HK-2 (cell line): ENCODE measurements at regions not wholly inside any gene's neighbourhood (a gene's known extent, or its start where the extent isn't known, plus 50 kb on each side); places are given as distances from the start of the nearest gene placed in this dataset.

Experiments used
- DNase-seq: peaks from one replicate; pipeline ENCODE4 v3.0.0-alpha.2; 2018; ENCODE audit not compliant: unreplicated experiment

- DNase-seq, result no peak
Measured at GRCh38 chr1:93815366-93816110, 63.5 kb downstream of the DNTTIP2 start.

- no peak for DNase-seq
Measured at GRCh38 chr1:93814795-93815340, 64.1 kb downstream of the DNTTIP2 start.

- peak; percentile 53 for DNase-seq
Measured at GRCh38 chr1:93814059-93814794, 64.8 kb downstream of the DNTTIP2 start.

- DNase-seq, result peak; percentile 21
Measured at GRCh38 chr1:93813076-93813475, 65.9 kb downstream of the DNTTIP2 start.

- no peak for DNase-seq
Measured at GRCh38 chr1:93811326-93812065, 67.5 kb downstream of the DNTTIP2 start.

DNA sequence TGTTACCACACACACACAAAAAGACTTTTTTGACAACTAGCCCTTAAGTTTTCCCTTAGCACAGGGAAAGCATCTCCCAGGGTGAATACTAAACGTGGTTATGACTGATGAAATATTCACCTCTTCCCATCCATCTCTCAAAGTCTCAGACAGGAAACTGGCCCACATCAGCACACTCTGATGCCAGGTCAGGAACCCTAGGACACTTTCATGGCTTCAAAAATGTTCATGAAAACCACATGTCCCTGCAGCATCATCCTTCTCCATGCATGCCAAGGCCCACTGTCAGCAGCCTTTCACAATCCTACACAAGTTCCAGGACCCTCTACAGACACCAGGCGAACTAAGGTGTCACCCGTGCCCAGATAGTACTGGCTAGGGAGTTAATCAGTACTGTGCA, 68.7 kb downstream of the DNTTIP2 start:
- no peak for DNase-seq

DNA sequence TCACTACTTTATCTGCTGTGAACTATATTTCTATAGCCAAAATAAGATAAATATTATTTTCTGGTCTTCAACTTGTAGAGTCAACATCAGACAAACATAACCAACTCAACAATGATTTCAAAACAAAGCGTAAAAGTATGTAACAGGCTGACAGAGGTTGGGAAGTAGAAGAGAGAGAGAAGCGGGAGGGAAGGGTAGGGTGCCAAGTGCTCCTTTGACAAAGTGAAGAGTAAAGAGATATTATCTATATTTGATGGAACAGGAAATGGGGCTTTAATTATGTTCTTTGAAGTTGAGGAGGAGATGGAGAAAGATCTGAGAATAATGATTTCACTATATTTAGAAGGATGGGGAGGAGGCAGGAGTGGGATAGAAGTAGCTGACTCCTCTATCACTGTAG, 70.1 kb downstream of the DNTTIP2 start:
- no peak for DNase-seq

- no peak for DNase-seq
Measured at GRCh38 chr1:93807311-93807930, 71.6 kb downstream of the DNTTIP2 start.

GRCh38 chr1:93805027-93805610, 73.9 kb downstream of the DNTTIP2 start:
- DNase-seq, result no peak

DNA sequence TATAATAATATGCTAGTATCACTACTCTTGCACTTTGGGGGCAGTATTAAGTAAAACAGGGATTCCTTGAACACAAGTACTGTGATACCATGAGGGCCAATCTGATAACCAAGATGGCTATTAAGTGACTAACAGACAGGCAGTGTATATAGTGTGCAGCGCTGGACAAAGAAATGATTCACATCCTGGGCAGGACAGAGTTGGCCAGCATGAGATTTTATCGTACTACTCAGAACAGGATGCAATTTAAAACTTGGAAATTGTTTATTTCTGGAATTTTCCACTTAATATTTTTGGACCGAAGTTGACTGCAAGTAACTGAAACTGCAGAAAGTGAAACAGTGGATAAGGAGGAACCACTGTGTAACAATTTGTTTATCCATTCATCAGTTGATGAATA, 74.6 kb downstream of the DNTTIP2 start:
- no peak for DNase-seq

- no peak for DNase-seq
Measured at GRCh38 chr1:93801471-93801870, 77.5 kb downstream of the DNTTIP2 start.

DNA sequence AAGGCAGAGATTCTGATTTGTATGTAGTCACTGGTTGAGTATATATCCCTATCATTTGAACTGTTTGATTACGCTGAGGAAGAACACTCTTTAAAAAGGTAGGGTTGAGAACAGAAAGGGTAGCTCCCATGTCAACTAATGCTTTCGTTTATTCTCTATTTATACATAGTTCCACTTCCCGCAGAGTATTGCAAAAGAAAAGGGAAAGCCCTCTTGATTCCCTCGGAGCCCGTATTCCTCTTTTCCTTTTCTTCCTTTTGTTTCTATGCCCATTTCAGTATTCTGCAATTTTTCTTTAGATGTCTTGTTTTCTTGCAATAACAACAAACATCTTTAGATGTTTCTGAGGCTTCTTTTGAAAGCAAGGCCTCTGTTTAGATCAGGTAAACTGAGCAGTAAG, 78.2 kb downstream of the DNTTIP2 start:
- DNase-seq, result no peak

DNA sequence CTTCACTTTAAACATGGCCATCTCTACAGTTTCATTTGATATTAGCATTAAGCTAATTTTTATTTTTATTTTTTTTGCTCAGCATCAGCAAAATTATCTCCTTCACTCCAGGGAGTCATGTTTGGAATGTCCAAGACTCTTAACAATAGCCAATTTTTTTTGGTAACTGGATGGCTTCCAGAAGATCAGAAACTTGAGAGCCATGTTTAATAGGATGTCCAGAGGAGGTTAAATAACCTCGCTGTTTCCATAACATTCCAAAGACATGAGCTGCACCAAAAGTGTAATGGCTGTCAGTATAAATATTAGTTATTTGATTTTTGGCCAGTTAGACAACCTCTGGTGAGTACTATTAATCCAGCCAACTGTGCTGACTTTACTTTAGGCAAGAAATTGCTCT, 80.7 kb downstream of the DNTTIP2 start:
- DNase-seq, result no peak

- DNase-seq, result no peak
Measured at GRCh38 chr1:93784538-93784937, 94.5 kb downstream of the DNTTIP2 start.

DNA sequence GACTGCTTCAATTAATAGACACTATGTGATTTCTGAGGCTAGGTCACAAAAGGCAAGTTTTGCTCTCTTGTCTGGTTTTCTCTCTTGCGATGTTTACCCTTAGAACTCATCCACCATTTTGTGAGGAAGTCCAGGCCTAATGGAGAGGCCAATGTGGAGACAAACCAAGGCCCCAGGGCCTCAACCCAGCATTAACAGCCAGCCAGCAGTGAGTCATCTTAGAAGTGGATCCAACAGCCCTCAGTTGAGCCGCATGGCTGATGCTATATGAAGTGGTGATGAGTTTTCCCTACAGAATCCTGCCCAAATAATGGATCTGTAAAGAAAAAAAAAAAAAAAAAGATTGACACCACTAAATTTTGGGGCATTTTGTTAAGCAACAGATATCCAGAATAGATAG, 95.1 kb downstream of the DNTTIP2 start:
- DNase-seq, result no peak

- DNase-seq, result peak; percentile 57
Measured at GRCh38 chr1:93779540-93780165, 98.0 kb upstream of the BCAR3 start.

GRCh38 chr1:93778457-93778856, 96.8 kb upstream of the BCAR3 start:
- no peak for DNase-seq

DNA sequence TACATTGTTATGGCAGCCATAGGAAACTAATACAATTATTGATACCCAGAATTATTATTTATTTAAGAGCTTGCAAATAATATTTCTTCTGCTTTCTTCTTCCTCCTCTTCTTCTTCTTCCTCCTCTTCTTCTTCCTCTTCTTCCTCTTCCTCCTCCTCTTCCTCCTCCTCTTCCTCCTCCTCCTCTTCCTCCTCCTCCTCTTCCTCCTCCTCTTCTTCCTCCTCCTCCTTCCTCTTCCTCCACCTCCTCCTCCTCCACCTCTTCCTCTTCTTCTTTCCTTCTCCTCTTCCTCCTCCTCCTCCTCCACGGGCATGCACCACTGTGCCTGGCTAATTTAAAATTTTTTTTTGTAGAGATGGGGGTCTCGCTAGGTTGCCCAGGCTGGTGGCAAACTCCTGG, 95.6 kb upstream of the BCAR3 start:
- no peak for DNase-seq

- DNase-seq, result no peak
Measured at GRCh38 chr1:93776728-93777127, 95.1 kb upstream of the BCAR3 start.

DNA sequence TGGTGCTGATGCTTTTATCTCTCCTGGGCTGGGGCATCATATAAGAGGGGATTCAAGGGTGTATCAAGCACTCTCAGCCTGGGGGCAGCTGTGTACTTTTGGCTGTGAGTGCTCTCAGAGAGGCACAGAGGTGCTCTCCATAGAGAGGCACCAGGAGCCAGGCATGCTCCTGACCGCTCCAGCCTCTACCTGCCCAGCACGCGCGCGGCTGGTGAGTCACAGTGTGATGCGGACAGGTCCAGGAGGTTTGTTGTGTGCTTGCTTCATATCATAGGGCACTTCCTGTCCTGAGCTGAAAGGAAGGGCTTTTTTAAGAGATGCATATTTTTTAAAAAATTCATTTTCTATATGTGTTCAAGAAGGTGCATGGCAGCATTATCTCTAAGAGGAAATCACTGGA, 93.6 kb upstream of the BCAR3 start:
- DNase-seq, result no peak

DNA sequence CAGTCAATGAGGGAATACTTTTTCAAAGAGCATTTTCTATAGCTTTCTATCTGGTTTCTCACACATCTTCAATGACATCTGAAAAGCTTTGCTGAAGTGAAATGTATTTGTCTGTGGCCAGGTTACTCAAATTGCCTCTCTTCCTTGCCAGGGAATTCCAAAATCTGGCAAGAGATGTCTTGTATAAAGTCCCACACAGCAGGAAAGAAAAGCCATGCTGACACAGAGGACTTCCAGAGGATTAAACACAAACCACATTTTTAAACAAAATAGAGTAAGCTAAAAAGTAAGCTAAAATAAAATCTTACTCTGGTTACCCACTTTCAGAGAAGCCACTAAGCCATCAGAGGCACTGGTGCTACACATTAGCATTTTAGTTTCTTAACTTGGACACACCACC, 93.1 kb upstream of the BCAR3 start:
- DNase-seq, result no peak
